ENCODE measurements at regions not wholly inside any gene's neighbourhood (a gene's known extent, or its start where the extent isn't known, plus 50 kb on each side); places are given as distances from the start of the nearest gene placed in this dataset.

- no peak overlapping the region for H3K4me3 Mint-ChIP-seq
- Histone ChIP-seq H3K9me3 (ENCODE audit: control insufficient read depth, low read depth, low read length) (no peaks in the 10 kb centered on the region), H3K14ac (ENCODE audit: insufficient read depth, low read length) (no peak overlapping the region), H4K5ac (ENCODE audit: insufficient read length, low read depth, low read length) (no peak overlapping the region), H3K23ac (ENCODE audit: insufficient read length, low read depth, low read length) (no peak overlapping the region), H2BK5ac (ENCODE audit: insufficient read length, low read length) (no peak overlapping the region), H3K4me1 (ENCODE audit: insufficient read depth, low read length) (no peaks in the 10 kb centered on the region), H4K20me1 (ENCODE audit: control insufficient read depth, insufficient read depth, insufficient read length) (no peaks in the 10 kb centered on the region), H2BK20ac (ENCODE audit: low read depth, low read length, poor library complexity, severe bottlenecking) (no peak overlapping the region), H3K9ac (ENCODE audit: extremely low read depth, insufficient read length, low read length) (no peak overlapping the region), H3K79me1 (ENCODE audit: insufficient read depth, low read depth, low read length, poor library complexity, severe bottlenecking) (no peaks in the 10 kb centered on the region), H2AFZ (ENCODE audit: low read length) (no peak overlapping the region), H4K91ac (ENCODE audit: insufficient read length, low read depth, low read length) (no peak overlapping the region), H3K4me2 (ENCODE audit: insufficient read depth, insufficient read length, low read length) (no peak overlapping the region), H2AK5ac (ENCODE audit: insufficient read length, low read length) (no peak overlapping the region), H3K23me2 (ENCODE audit: insufficient read length, low read depth, low read length, poor library complexity, severe bottlenecking) (no peaks in the 10 kb centered on the region), H3K27ac (ENCODE audit: insufficient read length, low read depth, low read length) (no peak overlapping the region), H3K18ac (ENCODE audit: insufficient read length, low read depth, low read length) (no peak overlapping the region), H4K8ac (replicated peaks; ENCODE audit: insufficient read length, low read depth, low read length) (no peak overlapping the region), H3K56ac (ENCODE audit: insufficient read length, low read depth, low read length) (no peak overlapping the region), H2BK120ac (ENCODE audit: low read depth, low read length, poor library complexity, severe bottlenecking) (no peak overlapping the region), H3K79me2 (ENCODE audit: insufficient read depth, low read length) (no peaks in the 10 kb centered on the region), H3K27me3 (ENCODE audit: insufficient read depth, low read length) (no peaks in the 10 kb centered on the region), H3T11ph (ENCODE audit: low read length) (no peak overlapping the region), H3K4ac (ENCODE audit: low read depth, low read length) (no peak overlapping the region), H2BK12ac (ENCODE audit: insufficient read length, low read depth, low read length) (no peak overlapping the region), H2BK15ac (ENCODE audit: low read depth, low read length) (no peak overlapping the region)
- no CpG with 5 or more reads among the region's 2 CpGs for WGBS (ENCODE audit: extremely low coverage, insufficient read length, low lambda C conversion rate)
- DNase-seq: no peak
- H3K27me3 Mint-ChIP-seq (ENCODE audit: low read depth): no peaks in the 10 kb centered on the region
- H3K36me3 Mint-ChIP-seq (ENCODE audit: insufficient read depth in 1 of 3, low read depth in 3 of 3): no peaks in the 10 kb centered on the region; a peak in 1 of 7 replicates
- TF ChIP-seq, protein P1, sequence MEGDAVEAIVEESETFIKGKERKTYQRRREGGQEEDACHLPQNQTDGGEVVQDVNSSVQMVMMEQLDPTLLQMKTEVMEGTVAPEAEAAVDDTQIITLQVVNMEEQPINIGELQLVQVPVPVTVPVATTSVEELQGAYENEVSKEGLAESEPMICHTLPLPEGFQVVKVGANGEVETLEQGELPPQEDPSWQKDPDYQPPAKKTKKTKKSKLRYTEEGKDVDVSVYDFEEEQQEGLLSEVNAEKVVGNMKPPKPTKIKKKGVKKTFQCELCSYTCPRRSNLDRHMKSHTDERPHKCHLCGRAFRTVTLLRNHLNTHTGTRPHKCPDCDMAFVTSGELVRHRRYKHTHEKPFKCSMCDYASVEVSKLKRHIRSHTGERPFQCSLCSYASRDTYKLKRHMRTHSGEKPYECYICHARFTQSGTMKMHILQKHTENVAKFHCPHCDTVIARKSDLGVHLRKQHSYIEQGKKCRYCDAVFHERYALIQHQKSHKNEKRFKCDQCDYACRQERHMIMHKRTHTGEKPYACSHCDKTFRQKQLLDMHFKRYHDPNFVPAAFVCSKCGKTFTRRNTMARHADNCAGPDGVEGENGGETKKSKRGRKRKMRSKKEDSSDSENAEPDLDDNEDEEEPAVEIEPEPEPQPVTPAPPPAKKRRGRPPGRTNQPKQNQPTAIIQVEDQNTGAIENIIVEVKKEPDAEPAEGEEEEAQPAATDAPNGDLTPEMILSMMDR (conservative IDR thresholded peaks at IDR 0.05): no peak
- H3K4me1 Mint-ChIP-seq: no peaks in the 10 kb centered on the region
- no peak overlapping the region for H3K27ac Mint-ChIP-seq
- no peaks in the 10 kb centered on the region for H3K9me3 Mint-ChIP-seq
Observed at GRCh38 chr5:27788184-27788583, 749.8 kb upstream of the CDH9 start.

Measured in H9 (cell line).